Hematopoietic multipotent progenitor cell (in vitro differentiated cells): ENCODE measurements at regions not wholly inside any gene's neighbourhood (a gene's known extent, or its start where the extent isn't known, plus 50 kb on each side); places are given as distances from the start of the nearest gene placed in this dataset.

Experiments used
- DNase-seq, 3 donors: peaks; one replicate each; pipeline ENCODE4 v3.0.0-alpha.2; 2011 to 2015; ENCODE audit warnings: low read depth in 2 of 3, low spot score in 2 of 3

DNA sequence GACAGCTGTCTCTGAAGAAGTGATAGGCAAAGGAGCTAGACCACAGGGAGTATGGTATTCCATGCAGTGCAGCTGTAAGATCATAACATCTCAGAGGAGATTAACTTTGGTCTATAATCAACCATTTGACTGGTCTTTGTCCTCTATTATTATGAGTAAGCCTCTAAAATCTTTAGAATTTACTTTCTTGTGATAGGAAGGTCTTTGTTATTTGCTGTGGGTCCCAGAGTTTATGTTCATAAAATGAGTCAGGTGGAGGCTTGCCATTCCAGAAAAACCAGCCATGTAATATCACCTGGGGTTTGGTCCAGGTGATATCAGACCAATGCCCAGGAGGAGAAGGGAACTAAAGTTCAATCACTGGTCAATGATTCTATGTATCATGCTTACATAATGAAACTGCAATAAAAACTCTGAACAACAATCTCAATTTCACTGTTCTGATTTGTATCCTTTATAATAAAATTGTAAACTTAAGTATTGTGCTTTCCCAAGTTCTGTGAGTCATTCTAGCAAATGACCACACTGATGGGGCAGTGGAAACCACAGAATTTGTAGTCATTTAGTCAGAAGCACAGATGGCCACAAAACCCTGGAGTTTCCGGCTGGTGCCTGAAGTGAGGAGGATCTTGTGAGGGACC, 239.6 kb upstream of the TRAM1L1 start:
- no peak for DNase-seq

DNA sequence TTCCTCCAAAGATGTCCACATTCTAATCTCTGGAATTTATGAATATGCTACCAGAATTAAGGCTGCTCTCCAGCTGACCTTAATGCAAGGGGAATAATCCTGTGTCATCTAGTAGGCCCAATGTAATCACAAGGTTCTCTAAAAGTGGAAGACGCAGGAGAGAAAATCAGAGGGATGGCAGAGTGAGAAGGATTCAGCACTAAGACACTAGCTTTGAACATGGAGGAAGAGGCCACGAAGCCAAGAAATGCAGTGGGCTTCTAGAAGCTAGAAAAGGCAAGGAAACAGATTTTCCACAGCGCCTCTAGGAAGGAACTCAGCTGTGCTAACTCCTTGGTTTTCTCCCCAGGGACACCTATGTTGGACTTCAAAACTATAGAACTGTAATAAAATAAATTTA, 240.7 kb upstream of the TRAM1L1 start:
- no peak for DNase-seq

DNA sequence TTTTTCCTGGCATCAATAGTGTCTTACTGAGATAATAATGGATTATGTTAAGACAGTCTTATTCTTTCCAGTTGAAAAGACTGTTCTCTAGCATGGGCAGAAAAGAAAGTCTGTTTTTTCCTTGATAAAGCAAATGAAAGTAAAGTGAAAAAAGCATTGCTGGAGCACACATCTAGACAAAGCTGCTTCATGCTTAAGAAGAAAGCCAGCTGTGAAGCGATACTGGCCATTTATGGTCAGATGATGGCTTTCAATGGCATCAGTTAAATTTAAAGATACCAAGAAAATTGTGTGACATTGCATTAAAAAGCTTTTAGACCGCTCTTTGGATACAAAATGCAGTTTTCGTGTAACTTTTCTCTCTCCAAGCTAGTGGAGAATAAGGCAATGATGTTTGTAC, 242.1 kb upstream of the TRAM1L1 start:
- no peak for DNase-seq

DNA sequence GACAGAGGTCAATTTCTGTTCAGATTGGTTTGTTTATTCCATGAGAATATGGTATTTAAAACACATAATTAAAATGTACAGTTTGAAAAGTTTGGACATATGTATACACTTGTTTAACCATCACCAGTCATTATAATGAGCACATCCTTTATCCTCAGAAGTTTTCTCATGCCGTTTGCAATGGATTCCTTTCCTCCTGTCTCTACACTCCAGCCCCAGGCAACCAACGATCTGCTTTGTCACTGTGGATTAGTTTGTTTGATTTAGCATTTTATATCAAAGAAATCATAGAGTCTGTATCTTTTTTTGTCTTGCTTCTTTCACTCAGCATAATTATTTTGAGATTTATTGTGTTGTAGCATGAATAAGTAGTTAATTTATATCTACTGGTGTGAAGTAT, 243.0 kb upstream of the TRAM1L1 start:
- no peak for DNase-seq

DNA sequence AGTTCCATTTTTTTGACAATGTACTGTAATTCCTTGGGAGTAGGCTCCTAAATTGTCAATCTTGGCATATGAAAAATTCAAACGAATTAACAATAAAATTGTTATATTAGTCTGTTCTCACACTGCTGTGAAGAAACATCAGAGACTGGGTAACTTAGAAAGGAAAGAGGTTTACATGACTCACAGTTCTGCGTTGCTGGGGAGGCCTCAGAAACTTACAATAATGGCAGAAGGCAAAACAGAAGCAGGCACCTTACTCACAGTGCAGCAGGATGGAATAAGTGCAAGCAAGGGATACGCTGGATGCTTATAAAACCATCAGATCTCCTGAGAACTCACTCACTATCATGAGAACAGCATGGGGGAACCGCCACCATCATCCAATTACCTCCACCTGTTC, 246.4 kb upstream of the TRAM1L1 start:
- DNase-seq, result no peak

DNA sequence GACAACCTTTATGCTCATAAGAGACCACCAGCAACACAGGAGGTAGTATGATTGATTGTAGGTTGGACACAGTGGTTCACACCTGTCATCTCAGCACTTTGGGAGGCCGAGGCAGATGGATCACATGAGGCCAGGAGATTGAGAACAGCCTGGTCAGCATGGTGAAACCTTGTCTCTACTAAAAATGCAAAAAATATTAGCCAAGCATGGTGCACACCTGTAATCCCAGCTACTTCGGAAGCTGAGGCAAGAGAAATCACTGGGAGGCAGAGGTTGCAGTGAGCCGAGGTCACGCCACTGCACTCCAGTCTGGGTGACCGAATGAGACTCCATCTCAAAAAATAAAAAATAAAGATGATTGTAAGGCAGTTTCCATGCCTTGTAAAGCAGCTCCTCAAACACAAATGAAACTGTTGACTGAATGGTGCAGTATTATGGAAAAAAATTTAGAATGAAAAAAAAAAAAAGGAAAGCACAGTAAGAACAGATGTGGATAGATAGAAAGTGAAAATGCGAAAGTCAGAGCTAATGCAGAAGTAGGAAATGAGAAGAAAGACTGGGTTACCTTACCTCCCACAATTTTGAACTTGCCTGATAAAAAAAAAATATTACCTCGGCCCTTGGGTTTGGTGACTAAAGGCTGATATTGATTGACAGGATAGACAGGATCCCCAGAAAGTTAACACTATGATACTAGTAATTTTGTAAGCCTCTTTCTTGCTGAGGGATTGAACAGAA, 249.2 kb upstream of the TRAM1L1 start:
- DNase-seq, result no peak

DNA sequence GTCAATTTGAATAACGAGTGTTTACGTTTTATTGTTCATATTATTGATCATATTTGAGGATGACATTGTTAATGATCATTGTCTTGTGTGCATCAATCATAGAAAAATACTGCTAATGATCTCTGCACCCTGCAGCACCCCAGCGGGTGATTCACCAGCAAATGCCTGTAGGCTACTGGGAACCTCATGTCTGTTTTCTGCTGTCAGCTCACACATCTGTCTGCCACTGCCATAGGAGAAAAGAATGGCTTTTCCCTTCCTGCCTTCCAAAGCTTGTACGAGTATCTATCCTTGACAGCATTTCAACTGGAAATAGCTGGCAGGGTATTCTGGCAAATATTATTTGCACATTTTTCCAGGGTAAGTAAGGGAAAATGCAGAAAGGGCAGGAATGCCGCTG, 272.1 kb upstream of the TRAM1L1 start:
- no peak for DNase-seq

DNA sequence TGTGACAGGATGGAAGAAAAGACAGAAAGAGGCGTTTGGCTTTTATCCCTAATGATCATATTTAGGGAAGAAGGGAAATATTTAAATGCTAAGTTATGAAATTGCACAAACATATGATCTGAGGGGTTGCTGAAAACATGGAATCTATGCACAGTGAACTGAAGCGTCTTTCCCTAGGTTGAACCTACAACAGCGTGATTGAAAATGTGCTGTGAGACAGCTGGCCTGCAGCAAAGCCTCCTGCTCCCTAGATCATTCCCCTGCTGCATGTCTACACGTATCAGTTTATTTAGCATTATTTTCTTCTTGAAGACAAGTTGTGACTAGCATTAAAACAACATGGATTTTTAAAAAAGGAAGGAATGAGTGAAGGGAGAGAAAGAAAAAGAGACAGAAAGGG, 272.5 kb upstream of the TRAM1L1 start:
- no peak for DNase-seq

DNA sequence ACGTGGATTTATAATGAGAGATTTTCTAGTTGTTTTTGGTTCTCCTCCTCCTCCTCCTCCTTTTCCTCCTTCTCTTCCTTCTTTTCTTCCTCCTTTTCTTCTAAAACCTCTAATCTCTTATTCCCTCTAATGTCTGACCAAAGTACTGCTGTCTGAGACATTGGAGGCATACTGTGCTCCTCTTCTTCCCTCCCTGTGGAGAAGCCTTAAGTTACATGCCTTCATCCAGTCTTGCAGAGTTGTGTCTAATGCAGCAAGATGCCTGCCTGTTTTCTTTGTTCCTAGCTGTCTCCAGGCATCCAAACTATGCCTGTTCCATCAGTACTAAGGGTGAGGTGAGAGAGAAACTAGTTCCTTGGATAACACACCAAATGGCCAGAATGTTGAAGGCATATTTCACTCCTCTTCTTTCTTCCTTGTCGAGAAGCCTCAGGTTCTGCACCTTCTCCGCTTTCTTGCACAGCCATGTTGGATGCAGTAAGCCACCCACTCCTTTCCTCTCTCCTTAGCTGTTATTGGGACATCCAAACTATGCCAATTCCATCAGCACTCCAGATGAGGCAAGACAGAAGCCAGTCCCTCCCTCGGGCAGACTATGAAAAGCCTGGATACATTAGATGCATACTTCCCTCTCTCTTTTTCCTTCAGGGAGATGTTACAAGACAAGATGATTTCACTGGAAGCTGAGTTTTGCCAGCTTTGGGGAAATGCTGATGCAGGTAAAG, 285.7 kb upstream of the TRAM1L1 start:
- DNase-seq, result no peak

DNA sequence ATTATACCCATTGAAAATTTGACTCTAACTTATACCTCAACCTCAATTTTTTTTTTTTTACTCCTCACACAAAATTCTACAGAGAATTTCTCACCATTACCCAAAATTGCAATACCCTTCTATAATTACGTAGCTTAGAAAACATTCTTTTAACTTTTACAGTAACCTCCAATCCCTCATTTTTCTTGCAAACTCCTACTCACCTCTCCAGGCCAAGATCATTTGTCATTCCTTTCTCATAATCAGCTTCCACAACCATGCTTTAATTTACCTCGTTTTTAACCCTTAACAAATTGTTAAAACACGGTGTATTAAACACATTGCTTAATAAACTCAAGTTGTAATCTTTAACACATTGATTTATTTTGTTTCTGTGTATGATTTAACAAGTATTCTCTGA, 289.7 kb upstream of the TRAM1L1 start:
- no peak for DNase-seq

DNA sequence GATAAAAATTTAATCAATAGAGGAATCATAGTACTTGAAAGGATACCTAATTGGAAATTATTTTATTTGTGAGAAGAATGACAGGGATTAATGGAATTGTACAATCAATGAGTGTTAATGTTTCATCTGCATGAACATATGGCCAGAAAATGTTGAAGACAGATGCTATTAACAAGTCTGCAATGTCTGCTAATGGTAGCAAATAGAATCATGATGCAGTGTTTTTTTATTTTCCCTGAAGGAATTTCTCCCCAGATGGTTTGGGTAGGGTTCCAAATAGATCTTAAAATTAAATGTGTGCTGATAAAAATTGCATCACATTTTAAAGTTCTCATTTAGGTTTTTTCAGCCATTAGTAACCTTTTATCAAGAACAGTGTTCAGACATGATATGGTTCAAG, 291.3 kb upstream of the TRAM1L1 start:
- DNase-seq, result no peak

DNA sequence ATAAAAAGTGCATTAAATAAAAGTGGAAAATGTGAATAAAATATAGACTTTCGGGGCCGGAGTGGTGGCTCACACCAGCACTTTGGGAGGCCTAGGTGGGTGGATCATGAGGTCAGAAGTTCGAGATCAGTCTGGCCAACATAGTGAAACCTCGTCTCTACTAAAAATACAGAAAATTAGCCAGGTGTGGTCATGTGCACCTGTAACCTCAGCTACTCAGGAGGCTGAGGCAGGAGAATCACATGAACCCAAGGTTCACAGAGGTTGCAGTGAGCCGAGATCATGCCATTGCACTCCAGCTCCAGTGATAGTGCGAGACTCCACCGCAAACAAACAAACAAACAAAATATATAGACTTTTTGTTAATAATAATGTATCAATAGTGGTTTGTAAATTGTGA, 293.6 kb upstream of the TRAM1L1 start:
- DNase-seq, result no peak

DNA sequence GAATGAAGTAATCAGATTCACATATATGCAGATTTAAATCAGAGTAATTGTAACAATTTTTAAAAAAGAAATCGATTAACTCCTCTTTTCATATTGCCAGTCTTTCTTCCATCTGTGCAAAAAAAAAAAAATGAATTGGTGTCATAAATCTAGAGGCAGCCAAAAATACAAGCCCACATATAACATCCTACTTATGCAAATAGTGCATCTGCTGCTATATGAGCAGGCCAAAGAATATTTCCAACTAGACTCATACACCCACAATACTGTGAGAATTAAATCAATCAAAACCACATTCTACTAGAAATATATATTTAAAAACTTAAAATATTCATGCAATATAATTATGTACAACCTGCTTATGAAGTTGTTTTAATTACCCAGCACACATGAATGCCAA, 298.1 kb upstream of the TRAM1L1 start:
- DNase-seq, result no peak

DNA sequence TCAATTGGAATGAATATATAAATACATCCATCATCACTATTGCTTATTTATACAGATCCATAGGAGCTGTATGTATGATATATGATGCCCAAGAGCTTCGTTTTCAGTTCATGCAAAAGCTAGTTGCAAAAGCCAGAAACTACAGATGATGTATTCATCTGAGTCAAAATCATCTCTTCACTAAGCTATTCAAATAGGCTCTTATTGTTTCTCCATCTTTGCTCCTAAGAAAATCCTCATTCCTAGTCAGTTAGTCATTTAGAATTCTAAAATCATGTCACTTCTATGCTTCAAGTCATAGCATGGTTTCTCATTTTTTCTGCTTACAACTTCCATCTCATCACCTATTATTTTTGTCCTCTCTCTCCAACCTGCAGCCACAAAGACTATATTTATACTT, 300.1 kb upstream of the TRAM1L1 start:
- DNase-seq, result no peak

DNA sequence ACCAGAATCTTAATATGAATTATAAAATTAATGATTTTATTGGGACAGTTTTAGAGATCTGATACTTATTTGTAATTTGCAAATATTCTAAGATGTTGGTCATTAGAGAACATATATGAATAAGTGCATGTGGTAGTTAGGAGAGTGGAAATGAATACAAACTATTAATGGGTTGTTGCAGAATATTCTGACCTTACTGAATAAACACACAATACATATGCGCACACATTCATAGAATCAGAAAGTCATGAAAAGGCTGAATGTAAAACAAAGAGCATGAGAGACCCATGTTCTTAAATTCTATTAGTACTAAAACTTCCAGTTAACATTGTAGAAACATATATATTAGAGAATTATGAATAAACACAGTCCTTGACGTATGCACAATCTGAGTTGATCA, 301.7 kb upstream of the TRAM1L1 start:
- no peak for DNase-seq

DNA sequence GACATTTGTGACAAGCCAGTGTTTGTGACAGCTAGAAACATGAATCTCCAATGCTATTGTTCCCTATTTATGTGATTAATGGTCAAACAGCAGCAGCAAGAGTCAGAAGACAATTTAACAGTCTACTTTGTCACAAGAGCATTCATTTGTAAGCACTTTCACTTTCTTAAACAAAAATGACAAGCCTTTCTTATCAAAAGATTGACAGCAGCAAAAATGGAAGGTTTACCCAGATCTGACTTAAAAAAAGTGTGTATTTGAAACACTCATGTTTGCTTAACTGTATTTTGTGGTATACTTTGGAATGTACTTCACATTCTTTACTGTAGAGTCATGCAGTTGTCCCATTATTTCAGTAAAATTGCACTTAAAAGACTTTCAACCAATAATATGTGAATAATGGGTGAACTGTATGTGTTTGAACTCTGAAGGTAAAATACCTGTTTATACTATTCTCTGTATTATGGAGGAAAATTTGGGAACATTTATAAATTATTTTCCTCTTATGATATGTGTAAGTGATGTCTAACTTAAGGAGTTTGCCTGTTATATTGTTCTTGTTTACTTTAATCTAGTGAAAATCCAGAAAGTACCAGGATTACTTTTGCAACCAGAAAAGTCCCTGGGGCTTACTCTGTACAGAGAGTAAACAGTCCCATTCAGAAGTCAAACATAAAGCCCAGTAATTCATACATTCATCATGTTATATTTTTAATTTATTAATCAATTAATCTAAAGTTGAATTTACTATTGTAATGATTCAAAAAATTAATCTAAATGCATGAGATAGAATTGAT, 314.9 kb upstream of the TRAM1L1 start:
- no peak for DNase-seq

DNA sequence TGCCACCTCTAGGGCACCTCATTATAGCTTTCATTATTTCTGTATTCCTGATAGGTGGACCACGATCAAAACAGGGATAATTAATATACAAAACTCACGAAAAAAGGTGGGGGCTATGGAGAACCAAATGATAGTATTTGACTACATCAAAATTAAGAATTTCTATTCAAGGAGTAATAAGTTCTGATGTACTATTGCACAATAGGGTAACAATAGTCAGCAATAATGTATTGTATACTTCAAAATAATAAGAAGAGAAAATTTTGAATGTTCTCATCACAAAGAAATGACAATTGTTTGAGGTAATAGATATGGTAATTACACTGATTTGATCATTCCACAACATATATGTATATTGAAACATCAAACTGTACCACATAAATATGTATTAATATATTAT, 327.3 kb upstream of the TRAM1L1 start:
- DNase-seq, result no peak

DNA sequence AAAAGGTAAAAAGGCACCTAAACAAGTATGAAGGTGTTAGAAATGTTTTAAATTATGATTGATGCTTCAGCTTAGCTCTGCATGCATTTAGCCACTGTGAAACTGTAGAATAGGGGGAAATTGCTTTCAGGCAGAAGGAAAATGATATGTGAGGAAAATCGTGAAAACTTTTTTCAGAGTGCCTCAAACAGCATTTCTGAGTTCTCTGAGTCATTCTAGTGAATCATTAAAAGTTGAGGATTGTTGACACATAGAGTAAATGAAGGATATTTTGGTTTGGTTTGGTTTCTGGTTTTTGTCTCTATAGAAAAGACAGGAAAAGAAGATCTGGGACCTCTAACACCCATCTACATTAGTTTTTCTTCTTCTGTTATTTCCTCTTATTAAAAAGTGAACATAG, 332.5 kb upstream of the TRAM1L1 start:
- DNase-seq, result no peak

DNA sequence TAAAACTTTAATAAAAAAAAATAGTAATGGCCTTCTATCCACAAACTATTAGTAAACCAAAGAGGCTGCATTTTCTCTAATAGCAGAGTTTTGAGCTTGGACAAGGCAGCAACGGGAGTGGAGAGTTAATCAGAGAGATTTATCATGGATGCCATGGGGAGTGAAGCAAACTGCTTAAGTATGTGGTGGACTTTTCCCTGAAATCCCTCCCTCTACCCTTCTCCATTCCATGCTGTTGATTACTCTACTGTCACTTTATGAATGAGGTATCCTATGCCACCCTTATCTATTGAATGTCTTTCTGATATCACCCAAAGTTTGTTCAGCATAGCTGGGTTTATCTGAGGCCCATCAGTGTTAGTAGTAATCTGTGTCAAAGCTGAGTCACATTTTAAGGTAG, 335.6 kb upstream of the TRAM1L1 start:
- DNase-seq, result no peak

DNA sequence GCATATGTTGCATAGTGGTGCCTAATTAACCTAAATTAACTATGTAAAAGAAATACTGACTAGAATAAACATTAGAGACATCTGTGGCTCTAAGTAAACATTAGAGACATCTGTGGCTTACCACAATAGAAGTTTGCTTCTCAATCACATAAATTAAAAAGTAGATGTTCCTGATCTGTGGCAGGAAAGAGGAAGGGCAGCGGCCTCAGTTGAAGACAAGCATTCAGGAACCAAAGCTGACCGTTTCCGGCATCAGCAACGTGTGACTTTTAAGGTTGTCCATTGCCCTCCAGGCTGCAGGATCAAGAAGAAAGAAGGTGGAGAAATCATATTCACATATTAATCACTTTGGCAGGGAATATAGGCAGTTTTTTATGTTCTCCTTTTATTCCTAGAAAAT, 336.3 kb upstream of the TRAM1L1 start:
- no peak for DNase-seq

DNA sequence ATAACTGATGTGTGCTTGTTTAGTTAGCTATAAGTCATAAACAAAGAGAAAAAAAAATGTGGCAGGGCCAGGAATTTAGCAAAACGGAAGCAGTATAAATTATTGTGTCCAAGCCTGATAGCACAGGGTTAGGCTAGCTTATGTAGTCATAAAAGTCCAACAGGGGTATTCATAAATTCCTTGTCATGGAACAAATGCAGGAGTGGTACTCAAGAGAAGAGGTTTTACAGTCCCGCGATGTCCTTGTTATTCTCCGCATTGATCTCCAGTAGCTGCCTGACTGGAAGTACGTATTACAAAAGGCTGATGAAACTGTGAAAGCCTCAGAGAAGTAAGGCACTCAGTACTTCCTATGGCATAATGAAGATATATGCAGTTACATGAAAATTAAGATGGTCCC, 336.9 kb upstream of the TRAM1L1 start:
- DNase-seq, result no peak
